Hepatocyte (in vitro differentiated cells): ENCODE measurements at regions not wholly inside any gene's neighbourhood (a gene's known extent, or its start where the extent isn't known, plus 50 kb on each side); places are given as distances from the start of the nearest gene placed in this dataset.

ENCODE experiments used
- EZH2 ChIP-seq: fragments of 200-600 bp; sonication (generic); IDR thresholded peaks from 2 replicates; pipeline ENCODE4 v1.6.1; 2016; ENCODE audit warnings: antibody characterized with exemption, mild to moderate bottlenecking, borderline replicate concordance
- EZH2phosphoT487 ChIP-seq: fragments of 200-600 bp; sonication (generic); IDR thresholded peaks from one replicate; pipeline ENCODE4 v1.6.1; 2018; ENCODE audit warnings: antibody characterized with exemption, mild to moderate bottlenecking, low read depth, moderate library complexity; ENCODE audit not compliant: unreplicated experiment, severe bottlenecking
- TF ChIP-seq, protein P1 (sequence below): fragments of 200-600 bp; sonication (generic); IDR thresholded peaks from 2 replicates; pipeline ENCODE4 v1.5.1; 2016; ENCODE audit warnings: antibody characterized with exemption, mild to moderate bottlenecking; ENCODE audit not compliant: poor library complexity

DNA sequence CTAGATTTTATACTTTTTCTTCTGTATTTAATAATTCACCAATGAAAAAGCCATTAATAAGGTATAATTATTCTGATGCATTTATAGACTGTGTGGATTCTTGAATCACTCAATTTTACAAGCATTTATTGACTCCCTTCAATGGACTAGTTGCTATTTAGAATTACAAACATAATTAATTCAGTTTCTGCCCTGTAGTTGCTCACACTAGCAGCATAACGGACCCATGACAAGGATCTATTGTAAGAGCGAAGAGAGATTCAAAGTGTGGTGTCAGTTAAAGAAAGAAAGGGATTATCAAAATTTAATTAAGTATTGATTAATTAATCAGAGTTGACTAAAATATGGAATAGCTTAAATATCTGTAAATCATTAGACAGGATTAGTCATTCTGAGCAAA, 602.6 kb upstream of the PTCHD4 start:
- TF ChIP-seq, protein P1, sequence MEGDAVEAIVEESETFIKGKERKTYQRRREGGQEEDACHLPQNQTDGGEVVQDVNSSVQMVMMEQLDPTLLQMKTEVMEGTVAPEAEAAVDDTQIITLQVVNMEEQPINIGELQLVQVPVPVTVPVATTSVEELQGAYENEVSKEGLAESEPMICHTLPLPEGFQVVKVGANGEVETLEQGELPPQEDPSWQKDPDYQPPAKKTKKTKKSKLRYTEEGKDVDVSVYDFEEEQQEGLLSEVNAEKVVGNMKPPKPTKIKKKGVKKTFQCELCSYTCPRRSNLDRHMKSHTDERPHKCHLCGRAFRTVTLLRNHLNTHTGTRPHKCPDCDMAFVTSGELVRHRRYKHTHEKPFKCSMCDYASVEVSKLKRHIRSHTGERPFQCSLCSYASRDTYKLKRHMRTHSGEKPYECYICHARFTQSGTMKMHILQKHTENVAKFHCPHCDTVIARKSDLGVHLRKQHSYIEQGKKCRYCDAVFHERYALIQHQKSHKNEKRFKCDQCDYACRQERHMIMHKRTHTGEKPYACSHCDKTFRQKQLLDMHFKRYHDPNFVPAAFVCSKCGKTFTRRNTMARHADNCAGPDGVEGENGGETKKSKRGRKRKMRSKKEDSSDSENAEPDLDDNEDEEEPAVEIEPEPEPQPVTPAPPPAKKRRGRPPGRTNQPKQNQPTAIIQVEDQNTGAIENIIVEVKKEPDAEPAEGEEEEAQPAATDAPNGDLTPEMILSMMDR = no peak
- TF ChIP-seq EZH2 = no peak
- no peak for TF ChIP-seq EZH2phosphoT487
